A673 (cell line): ENCODE measurements at regions not wholly inside any gene's neighbourhood (a gene's known extent, or its start where the extent isn't known, plus 50 kb on each side); places are given as distances from the start of the nearest gene placed in this dataset.

Experiments
- BruUV-seq: library from RNA; stranded (reverse); fragments of 400-500 nt; replicated peaks from 2 replicates; lab custom pipeline; 2021; lab: Mats Ljungman, UMichigan
- CTCF ChIA-PET: fragments of 300-600 bp; sonication (Branson Sonifier 250); formaldehyde crosslinking; loops from one replicate; lab custom pipeline; 2022; ENCODE audit warnings: antibody characterized with exemption; lab: Charles Lee
- POLR2A ChIA-PET: fragments of 300-600 bp; sonication (Branson Sonifier 250); formaldehyde crosslinking; loops from one replicate; lab custom pipeline; 2022; ENCODE audit warnings: antibody characterized with exemption; ENCODE audit not compliant: low non-redundant PET; lab: Charles Lee
- DNase-seq: peaks from one replicate; pipeline ENCODE4 v3.0.0-alpha.2; 2015; ENCODE audit warnings: low spot score
- H3K27ac ChIP-seq: fragments of 200-600 bp; sonication (generic); 2 replicates; pipeline ENCODE4 v1.5.1; 2016; ENCODE audit warnings: mixed run types, low read depth, mild to moderate bottlenecking, mixed read lengths, antibody characterized with exemption, low read length; ENCODE audit not compliant: poor library complexity, severe bottlenecking
- H3K27me3 ChIP-seq: fragments of 200-600 bp; sonication (generic); replicated peaks from 2 replicates; pipeline ENCODE4 v1.6.1; 2017; ENCODE audit warnings: mixed run types, low read depth, mild to moderate bottlenecking, mixed read lengths, antibody characterized with exemption, low read length; ENCODE audit not compliant: insufficient read depth, poor library complexity
- H3K36me3 ChIP-seq: fragments of 200-600 bp; sonication (generic); 2 replicates; pipeline ENCODE4 v1.6.1; 2016; ENCODE audit warnings: mixed run types, mild to moderate bottlenecking, mixed read lengths, antibody characterized with exemption, low read length; ENCODE audit not compliant: insufficient read depth, poor library complexity, severe bottlenecking
- H3K4me1 ChIP-seq: fragments of 200-600 bp; sonication (generic); 2 replicates; pipeline ENCODE4 v1.6.1; 2017; ENCODE audit warnings: mixed run types, mild to moderate bottlenecking, mixed read lengths, antibody characterized with exemption, low read length; ENCODE audit not compliant: insufficient read depth, poor library complexity, severe bottlenecking
- H3K4me3 ChIP-seq: fragments of 200-600 bp; sonication (generic); 2 replicates; pipeline ENCODE4 v1.5.1; 2016; ENCODE audit warnings: low read depth, mixed run types, mild to moderate bottlenecking, mixed read lengths, low read length; ENCODE audit not compliant: poor library complexity, severe bottlenecking
- H3K9me3 ChIP-seq: fragments of 200-600 bp; sonication (generic); 2 replicates; pipeline ENCODE4 v1.6.1; 2016; ENCODE audit warnings: mixed run types, low read depth, mild to moderate bottlenecking, mixed read lengths, antibody characterized with exemption, low read length; ENCODE audit not compliant: poor library complexity, severe bottlenecking
- CTCF ChIP-seq: fragments of 300-800, 200-600 bp; sonication (generic); conservative IDR thresholded peaks from 2 replicates; pipeline ENCODE4 v1.5.1; 2017; ENCODE audit warnings: low read depth, mild to moderate bottlenecking, antibody characterized with exemption, low read length, moderate library complexity, mixed read lengths
- EZH2 ChIP-seq: fragments of 200-600 bp; sonication (generic); IDR thresholded peaks from 2 replicates; pipeline ENCODE4 v1.6.1; 2017; ENCODE audit warnings: borderline replicate concordance, low read depth, mild to moderate bottlenecking, mixed read lengths, antibody characterized with exemption, low read length; ENCODE audit not compliant: poor library complexity, severe bottlenecking
- intact Hi-C: fragments of 100-400 bp; cut with micrococcal nuclease; formaldehyde crosslinking; loops from one replicate; pipeline ENCODE4 v1.10.0; 2022; ENCODE audit not compliant: unreplicated experiment

DNA sequence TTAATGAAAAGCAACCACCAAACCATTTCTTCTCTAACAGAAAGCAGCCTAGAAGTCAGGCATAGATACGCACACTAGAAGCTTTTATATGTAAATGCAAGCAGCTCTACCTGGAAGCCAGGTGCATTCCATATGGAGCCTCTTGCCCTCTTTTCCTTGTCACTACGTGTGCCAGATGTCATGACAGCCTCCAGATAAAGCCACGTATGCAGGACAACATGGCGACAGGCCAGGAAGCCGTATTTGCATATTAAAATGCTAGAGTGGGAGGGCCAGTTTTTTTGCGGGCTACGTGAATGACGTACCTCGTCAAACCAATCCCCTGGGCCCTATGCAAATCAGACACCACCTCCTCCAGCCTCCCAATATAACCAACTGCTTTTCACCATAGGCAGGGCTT is 308.1 kb upstream of the SPTLC3 start:
- Histone ChIP-seq H3K27me3 (no peaks in the 10 kb centered on the region), H3K27ac (no peak overlapping the region), H3K4me3 (no peak overlapping the region), H3K4me1 (no peaks in the 10 kb centered on the region), H3K36me3 (no peaks in the 10 kb centered on the region), H3K9me3 (no peaks in the 10 kb centered on the region)
- BruUV-seq = no TSS peak
- ChIA-PET POLR2A (no interaction called here), CTCF (no interaction called here)
- no peak for TF ChIP-seq CTCF
- TF ChIP-seq EZH2 = no peak
- DNase-seq = no peak
- intact Hi-C loops = no loop called here

DNA sequence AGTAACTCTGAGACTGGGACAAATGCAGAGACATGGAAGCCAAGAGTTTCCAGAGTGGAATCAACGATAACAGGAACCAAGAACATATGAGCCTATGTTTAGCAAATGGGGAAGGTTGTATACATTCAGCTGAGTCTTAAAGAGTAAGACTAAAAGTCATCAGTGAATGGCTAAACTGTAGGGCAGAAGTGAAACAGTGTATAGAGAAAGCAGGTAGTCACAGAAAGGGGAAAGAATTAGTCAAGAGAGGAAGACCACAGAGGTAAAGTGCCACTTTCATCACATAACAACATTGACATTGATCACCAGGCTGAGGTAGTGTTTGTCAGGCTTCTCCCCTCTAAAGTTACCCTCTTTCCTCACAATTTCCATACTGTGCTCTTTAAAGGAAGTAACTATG is 306.5 kb upstream of the SPTLC3 start:
- no peak for DNase-seq
- H3K27me3 ChIP-seq = no peaks in the 10 kb centered on the region
- no peak overlapping the region for H3K4me3 ChIP-seq
- CTCF ChIA-PET = no interaction called here
- H3K36me3 ChIP-seq = no peaks in the 10 kb centered on the region
- TF ChIP-seq CTCF (no peak), EZH2 (no peak)
- no peak overlapping the region for H3K27ac ChIP-seq
- no TSS peak for BruUV-seq
- POLR2A ChIA-PET = no interaction called here
- no peaks in the 10 kb centered on the region for H3K9me3 ChIP-seq
- H3K4me1 ChIP-seq = no peaks in the 10 kb centered on the region
- intact Hi-C loops = no loop called here

- H3K27me3 ChIP-seq = no peaks in the 10 kb centered on the region
- BruUV-seq = no TSS peak
- H3K9me3 ChIP-seq = no peaks in the 10 kb centered on the region
- ChIA-PET CTCF (no interaction called here), POLR2A (no interaction called here)
- H3K36me3 ChIP-seq = no peaks in the 10 kb centered on the region
- no peaks in the 10 kb centered on the region for H3K4me1 ChIP-seq
- no peak overlapping the region for H3K4me3 ChIP-seq
- DNase-seq = no peak
- intact Hi-C loops = no loop called here
- TF ChIP-seq CTCF (no peak), EZH2 (no peak)
- no peak overlapping the region for H3K27ac ChIP-seq
Measured at GRCh38 chr20:12715371-12715770, 293.4 kb upstream of the SPTLC3 start.
